ENCODE measurements at regions not wholly inside any gene's neighbourhood (a gene's known extent, or its start where the extent isn't known, plus 50 kb on each side); places are given as distances from the start of the nearest gene placed in this dataset.

GRCh38 chr6:106882138-106882537, 92.4 kb downstream of the CD24 start:
- Histone ChIP-seq H3K18ac (ENCODE audit: low read depth in 1 of 2, low read length in 2 of 2) (no peak overlapping the region), H3K36me3 (ENCODE audit: control insufficient read depth in 1 of 2, insufficient read depth in 2 of 2, low read depth in 1 of 2, low read length in 2 of 2) (no peaks in the 10 kb centered on the region), H3K27me3 (ENCODE audit: control insufficient read depth in 1 of 2, insufficient read depth in 1 of 2, low read length in 2 of 2) (peaks cover 0 to 3% of the 10 kb centered on the region in 2 experiments), H3K4ac (ENCODE audit: low read depth in 1 of 2, low read length in 2 of 2) (no peak overlapping the region), H3K9ac (ENCODE audit: low read length) (no peak overlapping the region), H3K4me2 (ENCODE audit: low read length, poor library complexity, severe bottlenecking) (no peak overlapping the region), H2BK5ac (ENCODE audit: low read depth, low read length, poor library complexity, severe bottlenecking) (no peak overlapping the region), H3K4me3 (ENCODE audit: insufficient read depth in 1 of 2, low read depth in 1 of 2, low read length in 2 of 2) (no peak overlapping the region), H3K79me1 (replicated peaks; ENCODE audit: low read length, poor library complexity, severe bottlenecking) (no peaks in the 10 kb centered on the region), H2BK120ac (ENCODE audit: low read depth, low read length) (no peak overlapping the region), H2BK15ac (ENCODE audit: low read depth, poor library complexity, severe bottlenecking) (no peak overlapping the region), H4K91ac (ENCODE audit: low read length) (no peak overlapping the region), H2BK12ac (ENCODE audit: low read length in 2 of 2) (no peak overlapping the region), H3K9me3 (ENCODE audit: control insufficient read depth, low read length) (no peaks in the 10 kb centered on the region), H3K4me1 (ENCODE audit: control insufficient read depth, insufficient read depth, low read depth, low read length) (no peaks in the 10 kb centered on the region), H4K8ac (ENCODE audit: low read length) (no peak overlapping the region), H2AFZ (ENCODE audit: low read depth, low read length) (no peak overlapping the region), H3K23ac (ENCODE audit: low read length in 2 of 2) (no peak overlapping the region), H3K14ac (ENCODE audit: low read length in 2 of 2) (no peak overlapping the region), H2AK5ac (ENCODE audit: low read length, severe bottlenecking) (no peak overlapping the region), H3K27ac (ENCODE audit: low read length, poor library complexity, severe bottlenecking) (no peak overlapping the region)
- DNase-seq, result no peak

- Histone ChIP-seq H2BK120ac (ENCODE audit: low read depth, low read length) (no peak overlapping the region), H3K23ac (ENCODE audit: low read length in 2 of 2) (no peak overlapping the region), H4K91ac (ENCODE audit: low read length) (no peak overlapping the region), H3K4me2 (ENCODE audit: low read length, poor library complexity, severe bottlenecking) (no peak overlapping the region), H3K4me1 (ENCODE audit: control insufficient read depth, insufficient read depth, low read depth, low read length) (no peaks in the 10 kb centered on the region), H3K27ac (ENCODE audit: low read length, poor library complexity, severe bottlenecking) (no peak overlapping the region), H3K18ac (ENCODE audit: low read depth in 1 of 2, low read length in 2 of 2) (no peak overlapping the region), H2BK12ac (ENCODE audit: low read length in 2 of 2) (no peak overlapping the region), H2AK5ac (ENCODE audit: low read length, severe bottlenecking) (no peak overlapping the region), H2BK15ac (ENCODE audit: low read depth, poor library complexity, severe bottlenecking) (no peak overlapping the region), H3K4me3 (ENCODE audit: insufficient read depth in 1 of 2, low read depth in 1 of 2, low read length in 2 of 2) (no peak overlapping the region), H3K36me3 (ENCODE audit: control insufficient read depth in 1 of 2, insufficient read depth in 2 of 2, low read depth in 1 of 2, low read length in 2 of 2) (no peaks in the 10 kb centered on the region), H3K14ac (ENCODE audit: low read length in 2 of 2) (no peak overlapping the region), H3K9ac (ENCODE audit: low read length) (no peak overlapping the region), H3K79me1 (replicated peaks; ENCODE audit: low read length, poor library complexity, severe bottlenecking) (no peaks in the 10 kb centered on the region), H4K8ac (ENCODE audit: low read length) (no peak overlapping the region), H2BK5ac (ENCODE audit: low read depth, low read length, poor library complexity, severe bottlenecking) (no peak overlapping the region), H3K9me3 (ENCODE audit: control insufficient read depth, low read length) (no peaks in the 10 kb centered on the region), H3K27me3 (ENCODE audit: control insufficient read depth in 1 of 2, insufficient read depth in 1 of 2, low read length in 2 of 2) (peaks cover 0 to 3% of the 10 kb centered on the region in 2 experiments), H3K4ac (ENCODE audit: low read depth in 1 of 2, low read length in 2 of 2) (no peak overlapping the region), H2AFZ (ENCODE audit: low read depth, low read length) (no peak overlapping the region)
- no peak for DNase-seq
- 97% methylated on average over 3 of the region's 3 CpGs for WGBS
These were observed 93.6 kb downstream of the CD24 start for GRCh38 chr6:106880952-106881351.

- H3K4ac ChIP-seq (ENCODE audit: low read depth in 1 of 2, low read length in 2 of 2), result no peak overlapping the region
- no peaks in the 10 kb centered on the region for H3K79me1 ChIP-seq (replicated peaks; ENCODE audit: low read length, poor library complexity, severe bottlenecking)
- no peak overlapping the region for H3K27ac ChIP-seq (ENCODE audit: low read length, poor library complexity, severe bottlenecking)
- peaks cover 6% of the 10 kb centered on the region for H3K4me1 ChIP-seq (ENCODE audit: control insufficient read depth, insufficient read depth, low read depth, low read length)
- H2AK5ac ChIP-seq (ENCODE audit: low read length, severe bottlenecking), result no peak overlapping the region
- no peak overlapping the region for H3K4me3 ChIP-seq (ENCODE audit: insufficient read depth in 1 of 2, low read depth in 1 of 2, low read length in 2 of 2)
- H2BK15ac ChIP-seq (ENCODE audit: low read depth, poor library complexity, severe bottlenecking), result no peak overlapping the region
- no peak overlapping the region for H3K9ac ChIP-seq (ENCODE audit: low read length)
- H3K14ac ChIP-seq (ENCODE audit: low read length in 2 of 2), result no peak overlapping the region
- no peak overlapping the region for H2BK5ac ChIP-seq (ENCODE audit: low read depth, low read length, poor library complexity, severe bottlenecking)
- H2AFZ ChIP-seq (ENCODE audit: low read depth, low read length), result no peak overlapping the region
- H2BK120ac ChIP-seq (ENCODE audit: low read depth, low read length), result no peak overlapping the region
- H3K4me2 ChIP-seq (ENCODE audit: low read length, poor library complexity, severe bottlenecking), result no peak overlapping the region
- H3K18ac ChIP-seq (ENCODE audit: low read depth in 1 of 2, low read length in 2 of 2), result no peak overlapping the region
- H3K36me3 ChIP-seq (ENCODE audit: control insufficient read depth in 1 of 2, insufficient read depth in 2 of 2, low read depth in 1 of 2, low read length in 2 of 2), result no peaks in the 10 kb centered on the region
- H3K27me3 ChIP-seq (ENCODE audit: control insufficient read depth in 1 of 2, insufficient read depth in 1 of 2, low read length in 2 of 2), result peaks cover 0 to 3% of the 10 kb centered on the region in 2 experiments
- H3K9me3 ChIP-seq (ENCODE audit: control insufficient read depth, low read length), result no peaks in the 10 kb centered on the region
- no peak overlapping the region for H4K91ac ChIP-seq (ENCODE audit: low read length)
- no peak overlapping the region for H4K8ac ChIP-seq (ENCODE audit: low read length)
- DNase-seq, result no peak
- H2BK12ac ChIP-seq (ENCODE audit: low read length in 2 of 2), result no peak overlapping the region
- WGBS, result 83% methylated on average over 4 of the region's 4 CpGs
- no peak overlapping the region for H3K23ac ChIP-seq (ENCODE audit: low read length in 2 of 2)
These were observed 98.7 kb downstream of the CD24 start for GRCh38 chr6:106875782-106876321.

GRCh38 chr6:106874481-106874880, 100.0 kb downstream of the CD24 start:
- Histone ChIP-seq H2AK5ac (ENCODE audit: low read length, severe bottlenecking) (no peak overlapping the region), H2BK15ac (ENCODE audit: low read depth, poor library complexity, severe bottlenecking) (no peak overlapping the region), H3K9ac (ENCODE audit: low read length) (no peak overlapping the region), H2BK12ac (ENCODE audit: low read length in 2 of 2) (no peak overlapping the region), H2AFZ (ENCODE audit: low read depth, low read length) (no peak overlapping the region), H3K14ac (ENCODE audit: low read length in 2 of 2) (no peak overlapping the region), H3K18ac (ENCODE audit: low read depth in 1 of 2, low read length in 2 of 2) (no peak overlapping the region), H3K4me2 (ENCODE audit: low read length, poor library complexity, severe bottlenecking) (no peak overlapping the region), H4K8ac (ENCODE audit: low read length) (no peak overlapping the region), H4K91ac (ENCODE audit: low read length) (no peak overlapping the region), H3K79me1 (replicated peaks; ENCODE audit: low read length, poor library complexity, severe bottlenecking) (no peaks in the 10 kb centered on the region), H3K9me3 (ENCODE audit: control insufficient read depth, low read length) (no peaks in the 10 kb centered on the region), H3K27me3 (ENCODE audit: control insufficient read depth in 1 of 2, insufficient read depth in 1 of 2, low read length in 2 of 2) (peaks cover 0 to 3% of the 10 kb centered on the region in 2 experiments), H3K23ac (ENCODE audit: low read length in 2 of 2) (no peak overlapping the region), H2BK5ac (ENCODE audit: low read depth, low read length, poor library complexity, severe bottlenecking) (no peak overlapping the region), H3K27ac (ENCODE audit: low read length, poor library complexity, severe bottlenecking) (no peak overlapping the region), H3K4ac (ENCODE audit: low read depth in 1 of 2, low read length in 2 of 2) (no peak overlapping the region), H2BK120ac (ENCODE audit: low read depth, low read length) (no peak overlapping the region), H3K4me1 (ENCODE audit: control insufficient read depth, insufficient read depth, low read depth, low read length) (peaks cover 8% of the 10 kb centered on the region), H3K36me3 (ENCODE audit: control insufficient read depth in 1 of 2, insufficient read depth in 2 of 2, low read depth in 1 of 2, low read length in 2 of 2) (no peaks in the 10 kb centered on the region), H3K4me3 (ENCODE audit: insufficient read depth in 1 of 2, low read depth in 1 of 2, low read length in 2 of 2) (no peak overlapping the region)
- DNase-seq, result no peak
